Mesothelial cell of epicardium (in vitro differentiated cells): ENCODE measurements at regions not wholly inside any gene's neighbourhood (a gene's known extent, or its start where the extent isn't known, plus 50 kb on each side); places are given as distances from the start of the nearest gene placed in this dataset.

Source experiments
- DNase-seq, 2 experiments: peaks; one replicate each; pipeline ENCODE4 v3.0.0; 2021; ENCODE audit warnings: low spot score in 2 of 2; ENCODE audit not compliant: unreplicated experiment in 2 of 2
- H3K27ac Mint-ChIP-seq: 2 replicates; pipeline ENCODE4 v1.8.0; 2021; ENCODE audit warnings: mixed read lengths
- H3K27me3 Mint-ChIP-seq: 2 replicates; pipeline ENCODE4 v1.8.0; 2021; ENCODE audit warnings: low read depth, mixed read lengths
- H3K36me3 Mint-ChIP-seq: 2 replicates; pipeline ENCODE4 v1.8.0; 2021; ENCODE audit warnings: mixed read lengths
- H3K4me1 Mint-ChIP-seq: 2 replicates; pipeline ENCODE4 v1.8.0; 2021; ENCODE audit warnings: mixed read lengths
- H3K4me3 Mint-ChIP-seq: 2 replicates; pipeline ENCODE4 v1.8.0; 2021; ENCODE audit warnings: mild to moderate bottlenecking, moderate library complexity, mixed read lengths
- H3K9me3 Mint-ChIP-seq: 2 replicates; pipeline ENCODE4 v1.8.0; 2021; ENCODE audit warnings: mixed read lengths
- CTCF ChIP-seq: fragments of 200-600 bp; sonication (generic); IDR thresholded peaks from one replicate; pipeline ENCODE4 v1.5.0; 2021; ENCODE audit warnings: antibody characterized with exemption; ENCODE audit not compliant: unreplicated experiment

- H3K4me3 Mint-ChIP-seq = no peak overlapping the region
- DNase-seq = no peak
- no peak for TF ChIP-seq CTCF
Measured at GRCh38 chr12:124668602-124669001, 101.2 kb upstream of the NCOR2 start.

GRCh38 chr12:124667506-124668326, 100.3 kb upstream of the NCOR2 start:
- no peaks in the 10 kb centered on the region for H3K4me1 Mint-ChIP-seq
- no peak for DNase-seq
- no peaks in the 10 kb centered on the region for H3K36me3 Mint-ChIP-seq
- H3K27me3 Mint-ChIP-seq = peaks cover 3% of the 10 kb centered on the region
- peaks cover 11% of the 10 kb centered on the region for H3K9me3 Mint-ChIP-seq
- H3K27ac Mint-ChIP-seq = no peak overlapping the region
- no peak for TF ChIP-seq CTCF
- no peak overlapping the region for H3K4me3 Mint-ChIP-seq

More at GRCh38 chr12:124668602-124669001, 101.2 kb upstream of the NCOR2 start:
- Mint-ChIP-seq H3K4me1 (no peaks in the 10 kb centered on the region), H3K27me3 (peaks cover 1% of the 10 kb centered on the region), H3K27ac (no peak overlapping the region), H3K36me3 (no peaks in the 10 kb centered on the region), H3K9me3 (peaks cover 8% of the 10 kb centered on the region)

- Mint-ChIP-seq H3K27me3 (peaks cover 3% of the 10 kb centered on the region), H3K9me3 (peaks cover 14% of the 10 kb centered on the region), H3K36me3 (no peaks in the 10 kb centered on the region), H3K4me1 (no peaks in the 10 kb centered on the region), H3K27ac (no peak overlapping the region), H3K4me3 (no peak overlapping the region)
- no peak for TF ChIP-seq CTCF
- DNase-seq = no peak
Measured at GRCh38 chr12:124666722-124667259, 99.4 kb upstream of the NCOR2 start.

GRCh38 chr12:124665511-124665910, 98.1 kb upstream of the NCOR2 start:
- Mint-ChIP-seq H3K9me3 (peaks cover 14% of the 10 kb centered on the region), H3K36me3 (no peaks in the 10 kb centered on the region), H3K27me3 (peaks cover 3% of the 10 kb centered on the region), H3K4me1 (peaks cover 10% of the 10 kb centered on the region), H3K4me3 (no peak overlapping the region), H3K27ac (no peak overlapping the region)
- no peak for DNase-seq
- no peak for TF ChIP-seq CTCF

- peaks cover 3% of the 10 kb centered on the region for H3K27me3 Mint-ChIP-seq
- H3K9me3 Mint-ChIP-seq = peaks cover 10% of the 10 kb centered on the region
- peaks cover 10% of the 10 kb centered on the region for H3K4me1 Mint-ChIP-seq
- TF ChIP-seq CTCF = no peak
- no peak overlapping the region for H3K4me3 Mint-ChIP-seq
- H3K27ac Mint-ChIP-seq = no peak overlapping the region
- H3K36me3 Mint-ChIP-seq = no peaks in the 10 kb centered on the region
- no peak for DNase-seq
Measured at GRCh38 chr12:124664395-124665111, 97.1 kb upstream of the NCOR2 start.
